ENCODE measurements at regions not wholly inside any gene's neighbourhood (a gene's known extent, or its start where the extent isn't known, plus 50 kb on each side); places are given as distances from the start of the nearest gene placed in this dataset.

- DNase-seq (no peak), FAIRE-seq (no peak), ATAC-seq (no peak)
- no peak for TF ChIP-seq CTCF (IDR thresholded peaks at IDR 0.05)
- intact Hi-C loops (cut with DNase I) = no loop called here
- WGBS, 2 donors = 74 to 80% methylated on average over 6 of the region's 6 CpGs
- Histone ChIP-seq H3K4me1 (no peaks in the 10 kb centered on the region), H3K27ac (no peak overlapping the region), H3K36me3 (no peaks in the 10 kb centered on the region), H3K9me3 (no peaks in the 10 kb centered on the region), H3K4me3 (no peak overlapping the region), H3K27me3 (no peaks in the 10 kb centered on the region)
These were observed 58.4 kb upstream of the RUNX1 start for GRCh38 chr21:35107520-35107919.

- WGBS, 2 donors = 59 to 62% methylated on average over 11 of the region's 11 CpGs
These were observed 57.2 kb upstream of the RUNX1 start for GRCh38 chr21:35106246-35106835.

GRCh38 chr21:35102488-35103371 lies 53.6 kb upstream of the RUNX1 start:
- FAIRE-seq = no peak
- no peak overlapping the region for H3K27ac ChIP-seq
- no peaks in the 10 kb centered on the region for H3K9me3 ChIP-seq
- no peaks in the 10 kb centered on the region for H3K36me3 ChIP-seq
- peak in 2 of 4 donors; percentile 74 to 81 for ATAC-seq
- no peak overlapping the region for H3K4me3 ChIP-seq
- TF ChIP-seq CTCF (IDR thresholded peaks at IDR 0.05) = no peak
- H3K4me1 ChIP-seq = no peaks in the 10 kb centered on the region
- no peaks in the 10 kb centered on the region for H3K27me3 ChIP-seq
- WGBS, 2 donors = 60 to 61% methylated on average over 8 of the region's 8 CpGs
- intact Hi-C loops (cut with DNase I) = no loop called here
- peak in 1 of 6 donors; percentile 56 for DNase-seq

More at GRCh38 chr21:35106246-35106835, 57.2 kb upstream of the RUNX1 start:
- Histone ChIP-seq H3K4me1 (no peaks in the 10 kb centered on the region), H3K36me3 (no peaks in the 10 kb centered on the region), H3K27me3 (no peaks in the 10 kb centered on the region), H3K4me3 (no peak overlapping the region), H3K27ac (no peak overlapping the region), H3K9me3 (no peaks in the 10 kb centered on the region)
- no peak for TF ChIP-seq CTCF (IDR thresholded peaks at IDR 0.05)
- DNase-seq (no peak), FAIRE-seq (no peak), ATAC-seq (no peak)
- intact Hi-C loops (cut with DNase I) = no loop called here

- FAIRE-seq (no peak), DNase-seq (peak in 1 of 6 donors; percentile 15), ATAC-seq (peak in 1 of 4 donors; percentile 28)
- Histone ChIP-seq H3K27ac (no peak overlapping the region), H3K9me3 (no peaks in the 10 kb centered on the region), H3K36me3 (no peaks in the 10 kb centered on the region), H3K27me3 (peaks cover 0 to 3% (median 0%) of the 10 kb centered on the region in 4 donors), H3K4me1 (no peaks in the 10 kb centered on the region), H3K4me3 (no peak overlapping the region)
- intact Hi-C loops (cut with DNase I) = no loop called here
- no peak for TF ChIP-seq CTCF (IDR thresholded peaks at IDR 0.05)
- WGBS, 2 donors = 84 to 88% methylated on average over 8 of the region's 8 CpGs
These were observed 51.3 kb upstream of the RUNX1 start for GRCh38 chr21:35100349-35100811.

Data from pancreas (tissue), 10 donors.